Stimulated activated CD8-positive, alpha-beta memory T cell treated with anti-CD3 and anti-CD28 coated beads, Interleukin-4, amount 100 ng/mL, for 48 hours (primary cell): ENCODE measurements at regions not wholly inside any gene's neighbourhood (a gene's known extent, or its start where the extent isn't known, plus 50 kb on each side); places are given as distances from the start of the nearest gene placed in this dataset.
"Not testable (repeated sequence)": the region's sequence is repeated elsewhere in the genome, so short reads cannot be mapped to it uniquely, and the experiment has no call there.

Experiments used
- DNase-seq: peaks from one replicate; pipeline ENCODE4 v3.0.0-alpha.2; 2020

DNA sequence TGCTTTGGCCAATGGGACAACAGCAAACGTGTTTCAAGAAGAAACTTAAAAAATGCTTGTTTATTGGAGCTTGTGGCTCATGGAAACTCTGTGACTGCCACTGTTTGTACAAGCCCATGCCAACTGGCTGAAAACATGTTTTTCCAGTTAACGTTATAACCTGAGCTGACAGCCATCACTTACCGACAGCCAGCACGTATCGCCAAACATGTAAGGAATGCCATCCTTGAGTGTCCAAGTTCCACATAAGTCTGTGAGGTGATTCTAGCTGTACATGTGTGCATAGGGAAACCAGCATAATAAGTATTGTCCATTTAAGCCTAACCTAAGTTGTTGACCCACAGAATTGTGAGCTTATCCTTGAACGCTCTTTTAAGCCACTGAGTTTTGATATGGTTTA lies 596.9 kb downstream of the TRHDE start:
- no peak for DNase-seq

DNA sequence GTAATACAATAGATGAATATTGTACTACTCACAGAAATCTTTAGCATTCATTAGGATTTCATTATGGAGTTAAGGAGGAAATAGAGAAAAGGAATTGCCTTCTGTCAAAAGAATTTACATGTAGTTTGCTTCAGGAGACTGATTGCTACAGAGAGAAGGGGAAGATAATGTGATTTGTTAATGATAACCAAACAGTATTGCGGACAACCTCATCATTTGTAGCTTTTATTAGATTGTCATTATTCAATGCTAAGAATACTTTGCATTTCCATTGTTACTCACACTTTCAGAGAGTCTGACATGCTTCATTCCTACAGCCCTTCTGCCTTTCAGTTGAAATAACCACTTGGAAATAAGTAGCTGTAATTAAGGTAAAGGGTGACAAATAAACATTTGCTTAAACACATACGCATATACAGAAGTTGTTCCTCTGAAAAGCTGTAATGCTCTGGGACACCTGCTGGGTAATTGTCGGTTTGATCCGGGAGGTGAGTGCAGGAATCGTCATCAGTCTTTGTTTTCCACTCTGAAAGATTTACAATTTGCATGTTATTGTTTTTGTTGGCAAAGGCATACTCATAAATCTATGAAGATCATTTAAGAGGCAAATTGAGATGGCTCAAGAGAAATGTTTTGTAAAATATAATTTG lies 600.2 kb downstream of the TRHDE start:
- DNase-seq = no peak

DNA sequence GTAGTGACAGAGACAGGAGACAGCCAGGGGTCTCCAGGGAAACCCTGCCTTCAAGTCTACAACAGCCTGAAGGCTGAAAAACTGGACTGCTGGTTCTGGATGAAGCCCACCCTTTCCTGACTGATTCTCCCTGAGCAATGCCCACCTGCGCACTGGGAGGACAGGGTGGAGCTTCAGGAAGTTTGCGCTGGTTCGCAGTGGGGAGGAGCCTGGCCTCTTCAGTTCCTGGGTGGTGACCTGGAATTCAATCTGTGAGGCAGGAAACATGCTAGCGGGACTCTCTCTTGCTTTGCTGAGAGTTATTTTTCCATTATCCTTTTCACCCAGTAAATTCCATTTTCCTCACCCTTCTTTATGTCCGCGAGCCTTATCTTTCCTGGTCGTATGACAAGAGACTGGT lies 600.8 kb downstream of the TRHDE start:
- DNase-seq = no peak

DNA sequence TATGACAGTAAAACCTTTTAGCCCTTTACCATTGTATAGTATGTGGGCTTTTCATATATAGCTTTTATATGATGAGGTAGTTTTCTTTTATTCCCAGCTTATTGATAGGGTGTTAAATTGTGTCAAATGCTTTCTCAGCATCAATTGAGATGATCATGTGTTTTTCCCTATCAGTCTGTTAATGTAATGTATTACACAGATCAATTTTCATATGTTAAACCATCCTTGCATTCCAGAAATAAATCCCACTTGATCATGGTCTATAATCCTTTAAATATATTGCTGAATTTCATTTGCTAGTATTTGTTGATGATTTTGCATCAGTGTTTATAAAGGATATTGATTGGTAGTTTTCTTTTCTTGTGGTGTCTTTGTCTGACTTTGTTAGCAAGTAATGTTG lies 603.9 kb downstream of the TRHDE start:
- no peak for DNase-seq

DNA sequence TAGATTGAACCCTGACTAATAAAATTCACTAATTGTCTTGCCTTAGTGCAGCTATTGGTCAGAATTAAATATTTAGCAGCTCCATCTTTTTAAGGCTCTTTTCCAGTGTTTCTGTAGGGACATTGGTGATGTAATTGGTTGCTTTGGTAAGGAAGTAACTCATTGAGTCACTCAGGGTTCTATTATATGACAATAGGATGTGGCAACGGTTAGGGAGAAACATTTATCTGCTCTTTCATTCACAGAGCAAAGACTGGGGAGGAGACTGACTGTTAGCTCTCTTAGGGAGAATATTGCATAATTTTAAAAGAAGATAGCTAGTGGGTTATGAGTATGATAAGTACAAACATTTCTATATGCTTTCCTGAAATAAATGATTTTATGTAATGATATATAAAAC lies 616.5 kb downstream of the TRHDE start:
- DNase-seq = no peak

DNA sequence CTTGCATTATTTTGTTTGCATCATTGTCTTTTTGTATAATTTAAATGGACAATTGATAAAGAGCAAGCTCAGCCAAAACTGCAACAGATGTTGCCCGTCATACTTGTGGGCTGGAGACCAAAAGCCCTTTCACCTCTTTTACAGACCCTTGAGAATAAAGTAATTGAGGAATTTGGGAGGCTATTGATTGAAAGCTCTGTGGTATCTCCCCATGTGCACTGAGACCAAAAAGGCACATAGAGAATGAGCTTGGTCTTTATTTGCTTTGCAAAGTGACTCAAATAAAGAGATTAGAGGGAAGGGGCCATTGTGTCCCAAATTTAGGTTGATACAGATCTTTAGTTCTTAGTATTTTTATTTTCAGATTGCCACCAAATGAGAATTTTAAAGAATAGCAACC lies 617.6 kb downstream of the TRHDE start:
- no peak for DNase-seq

DNA sequence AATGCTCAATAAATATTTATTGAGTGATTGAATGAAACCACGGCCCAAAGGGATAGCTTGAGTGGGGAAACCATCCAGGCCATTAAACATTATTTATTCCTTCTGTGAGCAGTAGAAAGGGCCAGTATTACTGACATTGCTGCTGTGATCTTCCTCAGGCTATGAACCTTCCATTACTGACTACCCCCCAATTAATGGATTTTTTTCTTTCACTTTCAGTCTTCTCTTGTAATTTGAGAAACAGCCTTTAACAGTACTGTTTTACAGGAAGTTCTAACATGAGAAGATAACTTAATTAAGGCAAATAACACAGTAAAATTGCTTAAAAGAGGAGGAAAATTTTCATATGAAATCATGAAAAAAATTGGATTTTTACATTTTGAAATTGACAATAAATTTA lies 629.5 kb downstream of the TRHDE start:
- DNase-seq = no peak

DNA sequence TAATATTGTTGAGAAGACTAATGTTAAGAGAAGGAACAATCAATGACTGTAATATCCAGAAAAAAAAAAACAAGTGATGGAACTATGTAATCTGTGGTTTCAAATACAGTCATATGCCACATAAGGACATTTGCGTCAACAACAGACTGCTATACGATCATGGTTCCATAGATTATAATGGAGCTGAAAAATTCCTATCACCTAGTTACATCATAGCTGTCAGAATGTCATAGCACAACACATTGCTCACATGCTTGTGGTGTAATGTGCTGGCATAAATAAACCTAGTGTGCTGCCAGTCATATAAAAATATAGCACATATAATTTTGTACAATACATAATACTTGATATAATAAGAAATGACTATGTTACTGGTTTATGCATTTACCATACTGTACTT lies 653.5 kb downstream of the TRHDE start:
- no peak for DNase-seq

DNA sequence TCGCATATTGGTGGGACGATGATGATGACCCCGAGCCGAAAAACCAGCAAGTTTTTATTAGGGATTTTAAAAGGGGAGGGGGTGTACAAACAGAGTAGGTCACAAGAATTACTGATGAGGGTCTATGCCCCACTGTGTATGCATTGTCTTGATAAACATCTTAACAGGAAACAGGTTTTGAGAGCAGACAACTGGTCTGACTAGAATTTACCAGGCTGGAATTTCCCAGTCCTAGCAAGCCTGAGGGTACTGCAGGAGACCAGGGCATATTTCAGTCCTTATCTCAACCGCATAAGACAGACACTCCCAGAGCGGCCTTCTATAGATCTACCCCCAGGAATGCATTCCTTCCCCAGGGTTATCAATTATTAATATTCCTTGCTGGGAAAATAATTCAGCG lies 659.7 kb downstream of the TRHDE start:
- not testable (repeated sequence) for DNase-seq

DNA sequence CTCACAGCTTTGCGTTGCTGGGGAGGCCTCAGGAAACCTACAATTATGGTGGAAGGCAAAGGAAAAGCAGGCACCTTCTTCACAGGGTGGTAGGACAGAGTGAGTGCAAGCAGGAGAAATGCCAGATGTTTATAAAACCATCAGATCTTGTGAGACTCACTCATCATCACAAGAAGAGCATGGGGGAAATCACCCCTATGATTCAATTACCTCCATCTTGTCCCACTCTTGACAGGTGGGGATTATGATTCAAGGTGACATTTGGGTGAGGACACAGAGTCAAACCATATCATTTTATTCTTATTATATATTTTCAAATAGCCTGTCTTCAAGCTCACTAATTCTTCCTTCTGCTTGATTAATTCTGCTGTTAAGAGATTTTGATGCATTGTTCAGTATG lies 665.3 kb downstream of the TRHDE start:
- no peak for DNase-seq

DNA sequence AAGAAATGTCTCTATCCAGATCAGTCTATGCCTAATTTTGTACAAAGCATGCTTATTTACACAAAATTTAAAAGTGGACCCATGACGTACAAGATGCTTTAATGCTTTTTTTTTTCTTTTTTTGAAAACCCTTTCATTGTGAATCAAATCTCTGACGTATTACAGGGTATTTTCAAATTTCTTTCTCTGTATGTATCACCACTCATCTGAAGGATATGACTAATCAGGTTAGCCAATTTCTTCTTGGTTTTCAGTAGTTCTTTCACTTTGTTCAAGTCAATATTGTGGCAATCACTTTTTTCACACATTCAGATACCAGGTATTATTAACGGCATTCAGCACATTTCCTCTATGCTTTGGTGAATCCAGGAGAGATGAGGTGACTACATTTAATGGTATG lies 685.3 kb downstream of the TRHDE start:
- DNase-seq = no peak

DNA sequence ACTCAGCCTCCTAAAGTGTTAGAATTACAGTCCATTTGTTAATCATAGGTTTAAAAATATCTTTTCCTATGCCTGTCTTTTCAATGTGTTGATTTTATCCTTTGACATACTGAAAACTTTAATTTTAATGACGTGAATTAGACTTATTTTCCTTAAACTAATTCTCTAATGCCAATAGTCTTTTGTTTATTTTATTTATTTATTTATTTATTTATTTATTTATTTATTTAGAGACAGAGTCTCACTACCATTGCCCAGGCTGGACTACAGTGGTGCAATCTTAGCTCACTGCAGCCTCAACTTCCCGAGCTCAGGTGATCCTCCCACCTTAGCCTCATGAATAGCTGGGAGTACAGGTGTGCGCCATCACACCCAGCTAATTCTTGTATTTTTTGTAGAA lies 694.5 kb downstream of the TRHDE start:
- DNase-seq = no peak

DNA sequence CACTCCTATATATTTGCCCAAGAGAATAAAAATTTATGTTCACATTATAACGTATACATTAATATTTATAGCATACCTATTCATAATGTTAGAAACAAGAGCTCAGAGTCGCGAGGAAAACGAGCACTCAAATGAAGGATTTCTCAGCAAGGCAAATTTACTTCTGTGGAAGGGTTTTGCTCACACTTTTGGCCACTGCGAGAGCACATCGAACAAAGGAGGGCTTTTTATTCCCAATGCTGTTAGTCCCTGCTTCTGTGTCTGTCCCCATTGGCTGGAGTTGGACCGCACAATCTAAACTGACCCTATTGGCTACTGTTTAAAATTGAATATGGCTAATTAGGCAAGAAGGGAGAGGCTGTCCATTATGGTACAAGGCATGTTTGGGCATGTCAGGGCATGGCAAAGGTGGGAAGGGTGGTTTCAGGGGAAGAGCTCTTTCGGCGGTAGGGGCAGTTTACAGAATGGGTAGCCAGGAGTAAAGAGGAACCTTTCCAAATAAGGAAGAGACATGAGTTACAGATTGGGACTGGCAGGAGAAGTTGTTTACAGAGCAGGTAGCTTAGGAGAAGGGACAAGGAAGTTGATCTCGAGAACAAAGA lies 702.9 kb downstream of the TRHDE start:
- DNase-seq = no peak

DNA sequence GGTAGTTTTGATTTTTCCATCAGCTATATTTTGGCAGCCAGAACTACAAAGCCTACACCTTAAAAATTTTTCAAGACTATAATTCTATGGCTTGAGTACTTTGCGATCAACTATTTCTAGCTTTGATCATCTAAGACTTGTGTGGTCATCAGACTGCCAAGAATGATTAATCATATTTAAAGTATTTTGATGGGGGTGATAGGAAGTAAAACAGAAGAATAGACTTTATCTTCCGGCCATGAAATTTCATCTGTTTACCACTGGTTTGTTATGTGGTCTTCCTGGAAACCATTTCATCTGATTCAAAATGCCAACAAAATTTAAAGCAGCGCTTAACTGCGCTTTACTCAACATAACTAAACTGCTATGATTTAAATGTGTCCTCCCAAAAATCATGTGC lies 706.8 kb downstream of the TRHDE start:
- no peak for DNase-seq

DNA sequence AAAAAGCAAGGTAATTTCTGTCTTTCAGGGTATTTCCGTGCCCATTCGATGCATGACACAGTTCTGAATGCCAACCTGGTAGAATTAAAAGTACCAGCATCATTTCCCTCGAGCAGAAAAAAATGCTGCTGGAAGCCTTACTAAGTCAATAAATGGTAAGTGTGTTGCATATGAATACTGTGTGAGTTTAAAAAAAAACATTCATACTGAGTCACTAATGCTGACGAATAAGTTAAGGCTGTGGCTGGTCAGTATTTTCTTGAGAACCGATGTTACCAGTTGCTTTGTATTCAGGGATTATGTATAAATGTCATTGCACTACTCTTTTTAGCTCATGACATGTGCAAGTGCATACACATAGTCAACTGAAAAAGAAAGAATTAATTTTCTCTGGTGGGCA lies 710.2 kb downstream of the TRHDE start:
- DNase-seq = no peak

DNA sequence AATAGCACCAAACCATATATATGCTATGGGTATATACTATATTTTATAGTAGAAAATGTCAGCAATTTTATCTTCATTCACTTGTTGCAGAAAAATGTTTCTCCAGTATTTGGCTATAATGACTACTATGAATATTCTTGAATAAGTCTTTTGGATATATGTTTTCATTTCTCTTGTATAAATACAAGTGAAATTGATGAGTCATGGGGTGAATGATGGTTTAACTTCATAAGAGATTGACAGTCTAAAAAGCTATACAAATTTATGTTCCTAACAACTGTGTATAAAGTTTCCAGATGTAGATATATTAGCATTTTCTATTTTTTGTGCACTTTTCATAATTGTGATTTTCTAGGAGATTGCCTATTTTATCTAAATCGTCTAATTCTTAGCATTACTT lies 714.8 kb downstream of the TRHDE start:
- no peak for DNase-seq

DNA sequence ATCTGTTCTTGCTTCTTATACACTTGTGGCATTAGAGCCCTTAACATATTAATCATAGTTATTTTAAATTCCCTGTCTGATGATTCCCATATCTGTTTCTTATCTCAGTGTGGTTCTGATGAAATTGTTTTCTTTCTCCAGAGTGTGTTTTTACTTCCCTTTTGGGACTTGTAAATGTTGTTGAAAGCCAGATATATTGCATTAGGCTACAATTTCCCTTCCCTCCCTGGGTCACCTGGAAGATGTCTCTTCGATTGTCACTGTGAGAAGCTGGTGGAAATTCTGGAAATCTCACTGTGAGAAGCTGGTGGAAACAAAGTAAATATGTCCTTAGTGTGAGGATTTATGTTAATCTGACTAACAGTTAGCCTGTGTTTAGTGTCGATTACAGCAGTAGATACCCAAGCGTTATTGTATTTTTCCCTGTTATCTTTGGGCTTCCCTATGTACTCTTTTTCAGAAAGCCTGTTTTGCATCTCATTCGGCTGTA lies 717.3 kb downstream of the TRHDE start:
- DNase-seq = no peak

DNA sequence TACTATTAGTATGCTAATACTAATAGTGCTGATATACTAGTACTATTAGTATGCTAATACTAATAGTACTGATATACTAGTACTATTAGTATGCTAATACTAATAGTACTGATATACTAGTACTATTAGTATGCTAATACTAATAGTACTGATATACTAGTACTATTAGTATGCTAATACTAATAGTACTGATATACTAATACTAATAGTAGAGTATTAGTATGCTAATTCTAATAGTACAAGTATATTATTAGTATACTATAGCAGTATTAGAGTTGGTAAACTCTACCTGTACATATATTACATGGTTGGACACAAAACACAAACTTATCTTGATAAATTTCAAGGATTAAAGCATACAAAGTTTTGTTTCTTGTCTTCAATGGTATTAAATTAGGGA lies 722.9 kb downstream of the TRHDE start:
- not testable (repeated sequence) for DNase-seq

DNA sequence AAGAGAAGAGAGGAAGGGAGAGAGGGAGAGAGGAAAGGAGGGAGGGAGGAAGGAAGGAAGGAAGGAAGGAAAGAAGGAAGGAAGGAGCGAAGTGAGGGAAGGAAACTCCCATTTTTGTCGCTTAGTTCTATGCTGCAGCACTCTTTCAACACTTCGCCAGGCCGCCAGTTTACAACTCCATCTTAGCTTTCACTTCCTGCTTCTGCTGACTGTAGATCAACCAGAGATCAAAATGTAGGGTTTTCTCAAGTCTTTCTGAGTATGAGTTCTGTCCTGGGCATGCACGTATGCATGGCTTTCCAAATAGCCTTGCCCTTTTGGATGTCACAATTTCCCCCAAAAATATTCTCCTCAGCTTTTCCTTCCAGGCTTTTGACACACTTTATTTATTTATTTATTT lies 723.4 kb downstream of the TRHDE start:
- DNase-seq = no peak

DNA sequence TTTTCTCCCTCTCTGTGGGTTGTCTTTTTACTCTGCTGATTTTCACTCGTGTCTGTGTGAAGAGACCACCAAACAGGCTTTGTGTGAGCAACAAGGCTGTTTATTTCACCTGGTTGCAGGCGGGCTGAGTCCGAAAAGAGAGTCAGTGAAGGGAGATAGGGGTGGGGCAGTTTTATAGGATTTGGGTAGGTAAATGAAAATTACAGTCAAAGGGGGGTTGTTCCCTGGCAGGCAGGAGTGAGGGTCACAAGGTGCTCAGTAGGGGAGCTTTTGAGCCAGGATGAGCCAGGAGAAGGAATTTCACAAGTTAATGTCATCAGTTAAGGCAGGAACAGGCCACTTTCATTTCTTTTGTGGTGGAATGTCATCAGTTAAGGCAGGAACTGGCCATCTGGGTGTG lies 729.6 kb downstream of the TRHDE start:
- not testable (repeated sequence) for DNase-seq

DNA sequence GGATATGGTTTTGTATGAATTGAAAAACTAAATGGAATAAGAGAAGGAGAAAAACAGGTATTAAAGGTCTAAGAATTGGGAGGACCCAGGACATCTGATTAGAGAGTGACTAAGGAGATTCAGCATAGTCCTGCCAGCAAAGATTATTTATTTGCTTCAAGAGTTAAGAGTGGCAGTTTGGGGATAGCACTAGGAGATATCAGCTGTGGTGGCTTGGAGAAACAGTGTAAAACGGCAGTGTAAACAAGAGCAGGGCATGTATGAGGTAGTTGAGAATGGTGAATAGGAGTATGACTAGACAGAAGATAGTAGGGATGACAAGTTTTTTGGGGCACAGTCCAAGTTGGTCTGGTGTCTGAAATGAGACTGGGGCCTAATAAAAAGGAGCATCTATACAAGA lies 730.3 kb downstream of the TRHDE start:
- not testable (repeated sequence) for DNase-seq

DNA sequence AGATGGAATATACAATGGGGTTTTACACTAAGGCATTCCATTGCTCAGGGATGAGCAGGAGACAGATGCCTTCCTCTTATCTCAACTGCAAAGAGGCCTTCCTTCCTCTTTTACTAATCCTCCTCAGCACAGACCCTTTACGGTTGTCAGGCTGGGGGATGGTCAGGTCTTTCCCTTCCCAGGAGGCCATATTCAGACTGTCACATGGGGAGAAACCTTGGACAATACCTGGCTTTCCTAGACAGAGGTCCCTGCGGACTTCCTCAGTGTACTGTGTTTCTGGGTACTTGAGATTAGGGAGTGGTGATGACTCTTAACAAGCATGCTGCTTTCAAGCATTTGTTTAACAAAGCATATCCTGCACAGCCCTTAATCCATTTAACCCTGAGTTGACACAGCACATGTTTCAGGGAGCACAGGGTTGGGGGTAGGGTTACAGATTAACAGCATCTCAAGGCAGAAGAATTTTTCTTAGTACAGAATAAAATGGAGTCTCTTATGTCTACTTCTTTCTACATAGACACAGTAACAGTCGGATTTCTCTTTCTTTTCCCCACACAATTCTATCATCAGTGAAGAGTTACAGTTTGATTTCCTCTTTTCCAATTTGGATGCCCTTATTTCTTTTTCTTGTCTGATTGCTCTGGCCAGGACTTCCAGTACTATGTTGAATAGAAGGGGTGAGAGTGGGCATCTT lies 737.1 kb downstream of the TRHDE start:
- not testable (repeated sequence) for DNase-seq

DNA sequence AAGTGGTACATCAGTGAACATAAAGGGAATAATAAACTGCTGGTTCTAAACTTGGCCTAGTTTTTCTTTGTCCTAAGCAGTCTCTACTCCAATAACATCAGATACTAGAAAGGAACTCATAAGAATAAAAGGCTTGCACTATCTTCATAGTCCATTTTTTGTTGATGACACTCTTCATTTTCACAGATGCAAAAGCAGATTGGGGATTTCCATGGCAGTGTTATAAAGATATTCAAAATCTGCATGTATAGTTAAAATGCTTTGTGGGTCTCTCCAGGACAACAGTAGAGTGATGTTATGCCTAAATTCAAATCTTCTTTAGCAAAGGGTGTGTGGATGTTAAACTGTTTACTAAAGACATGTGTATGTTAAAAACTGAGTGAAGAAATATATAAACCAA lies 745.8 kb downstream of the TRHDE start:
- DNase-seq = no peak

DNA sequence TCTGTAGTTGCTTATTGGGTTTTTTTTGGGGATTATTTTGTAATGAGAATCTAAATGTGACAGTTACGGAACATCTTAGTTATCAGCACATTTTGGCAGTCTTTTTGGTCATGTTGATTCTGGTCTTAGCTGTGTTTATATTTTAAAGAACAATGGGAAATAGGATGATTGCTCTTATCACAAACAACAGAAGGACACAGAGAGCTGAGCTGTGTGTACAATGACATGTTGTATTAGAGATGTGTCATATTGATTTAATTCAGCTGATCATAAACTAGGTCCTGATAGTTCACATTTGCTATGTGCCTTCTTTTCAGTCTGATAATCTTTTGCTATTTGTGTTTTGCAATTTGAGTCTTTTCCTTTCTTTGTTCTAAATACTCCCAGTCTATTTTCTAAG lies 781.7 kb downstream of the TRHDE start:
- no peak for DNase-seq

DNA sequence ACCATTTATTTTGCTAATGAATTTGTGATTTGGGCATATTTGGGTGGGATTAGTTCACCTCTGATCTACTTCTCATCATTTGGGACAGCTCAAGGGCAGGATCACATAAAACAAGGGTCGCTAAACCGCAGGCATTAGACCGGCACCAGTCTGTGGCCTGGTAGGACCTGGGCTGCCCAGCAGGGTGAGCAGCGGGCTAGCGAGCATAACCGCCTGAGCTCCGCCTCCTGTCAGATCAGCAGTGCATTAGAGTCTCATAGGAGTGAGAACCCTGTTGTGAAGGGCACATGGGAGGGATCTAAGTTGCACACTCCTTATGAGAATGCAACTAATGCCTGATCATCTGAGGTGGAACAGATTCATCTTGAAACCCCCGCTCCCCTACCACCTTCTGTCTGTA lies 785.3 kb downstream of the TRHDE start:
- no peak for DNase-seq
